Gastrocnemius medialis (tissue), 4 donors: ENCODE measurements at regions not wholly inside any gene's neighbourhood (a gene's known extent, or its start where the extent isn't known, plus 50 kb on each side); places are given as distances from the start of the nearest gene placed in this dataset.
A peak's percentile ranks its signal among the peaks of the same experiment; 100 is the strongest.

Source experiments
- ATAC-seq, 2 donors: fragments of 150-250 bp; one replicate each; pipeline ENCODE4 v1.9.1; 2016
- DNase-seq, 2 donors: peaks; one replicate each; pipeline ENCODE4 v3.0.0-alpha.2; 2019
- H3K27ac ChIP-seq, 4 donors: fragments of 200-600 bp; sonication (generic); 1 replicate in 1 of 4; 2 replicates in 3 of 4; pipeline ENCODE4 v1.5.1; 2016 to 2018; ENCODE audit warnings: mild to moderate bottlenecking in 2 of 4, moderate library complexity in 1 of 4
- H3K27me3 ChIP-seq, 3 donors: fragments of 200-600 bp; sonication (generic) in 2 of 3; 1 replicate in 1 of 3; 2 replicates in 2 of 3; pipeline versions ENCODE4 v1.5.1 to v1.6.0; 2016 to 2019; ENCODE audit warnings: mild to moderate bottlenecking in 1 of 3, moderate library complexity in 1 of 3
- H3K36me3 ChIP-seq, 2 donors: fragments of 200-600 bp; sonication (generic) in 1 of 2; one replicate each; pipeline ENCODE4 v1.5.1; 2017 to 2018
- H3K4me1 ChIP-seq, 2 donors: fragments of 200-600 bp; sonication (generic) in 1 of 2; one replicate each; pipeline ENCODE4 v1.5.1; 2016 to 2017; ENCODE audit warnings: mild to moderate bottlenecking in 2 of 2
- H3K4me3 ChIP-seq, 4 donors: fragments of 200-600 bp; sonication (generic) in 3 of 4; 1 replicate in 1 of 4; 2 replicates in 3 of 4; pipeline ENCODE4 v1.5.1; 2016 to 2019; ENCODE audit warnings: mild to moderate bottlenecking in 2 of 4
- H3K9me3 ChIP-seq, 3 donors: fragments of 200-600 bp; sonication (generic) in 2 of 3; 1 replicate in 1 of 3; 2 replicates in 2 of 3; pipeline ENCODE4 v1.5.1; 2016 to 2019
- CTCF ChIP-seq, 5 experiments: fragments of 450-650 bp in 3 of 5; fragments of 200-600 bp in 2 of 5; sonication (generic) in 2 of 5; IDR thresholded peaks in 4 of 5; conservative IDR thresholded peaks in 1 of 5; 1 replicate in 4 of 5; 2 replicates in 1 of 5; pipeline ENCODE4 v1.5.1; 2016 to 2019; ENCODE audit warnings: antibody characterized with exemption in 5 of 5, mild to moderate bottlenecking in 3 of 5, moderate library complexity in 3 of 5
- POLR2A ChIP-seq, 2 donors: fragments of 450-650 bp; IDR thresholded peaks; one replicate each; pipeline ENCODE4 v1.6.1; 2017; ENCODE audit warnings: antibody characterized with exemption in 2 of 2, mild to moderate bottlenecking in 2 of 2, moderate library complexity in 2 of 2
- in situ Hi-C, 4 donors: fragments of 200-750 bp; cut with MboI; loops; one replicate each; pipeline versions ENCODE4 v1.15.0 to v1.8.0; 2017; ENCODE audit warnings: low sequenced_read_pairs in 4 of 4
- intact Hi-C: fragments of 100-400 bp; cut with DNase I; formaldehyde crosslinking; loops from one replicate; pipeline ENCODE4 v1.15.1; 2023; ENCODE audit warnings: low total_unique reads

- in situ Hi-C loops (no loop called here), intact Hi-C loops (no loop called here)
- H3K4me3 ChIP-seq = no peak overlapping the region
- no peaks in the 10 kb centered on the region for H3K36me3 ChIP-seq
- peaks cover 7 to 11% of the 10 kb centered on the region in 2 donors for H3K4me1 ChIP-seq
- ATAC-seq (no peak), DNase-seq (no peak)
- no peak overlapping the region for H3K27ac ChIP-seq
- no peak for TF ChIP-seq CTCF (IDR thresholded peaks at IDR 0.05 in 4 of 5, conservative IDR thresholded peaks at IDR 0.05 in 1 of 5)
- TF ChIP-seq POLR2A (IDR thresholded peaks at IDR 0.05) = no peak
- H3K9me3 ChIP-seq = no peaks in the 10 kb centered on the region
- no peaks in the 10 kb centered on the region for H3K27me3 ChIP-seq
Measured at GRCh38 chr9:89744730-89745129, 139.9 kb downstream of the GADD45G start.

- ATAC-seq (peak in 1 of 2 donors; percentile 25), DNase-seq (no peak)
- no peaks in the 10 kb centered on the region for H3K36me3 ChIP-seq
- H3K9me3 ChIP-seq = no peaks in the 10 kb centered on the region
- in situ Hi-C loops = no loop called here
- no peak for TF ChIP-seq POLR2A (IDR thresholded peaks at IDR 0.05)
- TF ChIP-seq CTCF (IDR thresholded peaks at IDR 0.05 in 4 of 5, conservative IDR thresholded peaks at IDR 0.05 in 1 of 5) = no peak
- no peak overlapping the region for H3K4me3 ChIP-seq
- intact Hi-C loops = no loop called here
- no peak overlapping the region for H3K27ac ChIP-seq
- no peaks in the 10 kb centered on the region for H3K27me3 ChIP-seq
- peaks cover 2 to 5% of the 10 kb centered on the region in 2 donors for H3K4me1 ChIP-seq
Measured at GRCh38 chr9:89745601-89746376, 141.0 kb downstream of the GADD45G start.

- no peak overlapping the region for H3K27ac ChIP-seq
- H3K36me3 ChIP-seq = no peaks in the 10 kb centered on the region
- no peak overlapping the region for H3K4me3 ChIP-seq
- TF ChIP-seq POLR2A (IDR thresholded peaks at IDR 0.05) (no peak), CTCF (IDR thresholded peaks at IDR 0.05 in 4 of 5, conservative IDR thresholded peaks at IDR 0.05 in 1 of 5) (no peak)
- no peaks in the 10 kb centered on the region for H3K9me3 ChIP-seq
- in situ Hi-C loops = no loop called here
- ATAC-seq (peak in 1 of 2 donors; percentile 45), DNase-seq (peak in 1 of 2 donors; percentile 35)
- H3K27me3 ChIP-seq = no peaks in the 10 kb centered on the region
- intact Hi-C loops = no loop called here
- H3K4me1 ChIP-seq = peaks cover 2 to 5% of the 10 kb centered on the region in 2 donors
Measured at GRCh38 chr9:89746385-89747116, 141.7 kb downstream of the GADD45G start.

- in situ Hi-C loops (no loop called here), intact Hi-C loops (no loop called here)
- Histone ChIP-seq H3K27me3 (no peaks in the 10 kb centered on the region), H3K4me1 (peaks cover 2 to 5% of the 10 kb centered on the region in 2 donors), H3K36me3 (no peaks in the 10 kb centered on the region), H3K4me3 (no peak overlapping the region), H3K27ac (no peak overlapping the region), H3K9me3 (no peaks in the 10 kb centered on the region)
- ATAC-seq (no peak), DNase-seq (no peak)
- no peak for TF ChIP-seq POLR2A (IDR thresholded peaks at IDR 0.05)
- TF ChIP-seq CTCF (IDR thresholded peaks at IDR 0.05 in 4 of 5, conservative IDR thresholded peaks at IDR 0.05 in 1 of 5) = no peak
Measured at GRCh38 chr9:89747596-89747995, 142.8 kb downstream of the GADD45G start.
